ENCODE measurements at regions not wholly inside any gene's neighbourhood (a gene's known extent, or its start where the extent isn't known, plus 50 kb on each side); places are given as distances from the start of the nearest gene placed in this dataset.

GRCh38 chrX:106220177-106220576 is 52.1 kb downstream of the PWWP3B start:
- ChIA-PET POLR2A (no interaction called here), CTCF (no interaction called here)
- H3K36me3 Mint-ChIP-seq (ENCODE audit: low read depth), result no peaks in the 10 kb centered on the region
- no peaks in the 10 kb centered on the region for H3K9me3 Mint-ChIP-seq
- no peaks in the 10 kb centered on the region for H3K4me1 Mint-ChIP-seq (ENCODE audit: low read depth)
- intact Hi-C loops (cut with micrococcal nuclease), result no loop called here
- no peak overlapping the region for H3K4me3 Mint-ChIP-seq
- no peaks in the 10 kb centered on the region for H3K27me3 Mint-ChIP-seq
- H3K27ac Mint-ChIP-seq, result no peak overlapping the region
- no peak for DNase-seq
- TF ChIP-seq, protein P1, sequence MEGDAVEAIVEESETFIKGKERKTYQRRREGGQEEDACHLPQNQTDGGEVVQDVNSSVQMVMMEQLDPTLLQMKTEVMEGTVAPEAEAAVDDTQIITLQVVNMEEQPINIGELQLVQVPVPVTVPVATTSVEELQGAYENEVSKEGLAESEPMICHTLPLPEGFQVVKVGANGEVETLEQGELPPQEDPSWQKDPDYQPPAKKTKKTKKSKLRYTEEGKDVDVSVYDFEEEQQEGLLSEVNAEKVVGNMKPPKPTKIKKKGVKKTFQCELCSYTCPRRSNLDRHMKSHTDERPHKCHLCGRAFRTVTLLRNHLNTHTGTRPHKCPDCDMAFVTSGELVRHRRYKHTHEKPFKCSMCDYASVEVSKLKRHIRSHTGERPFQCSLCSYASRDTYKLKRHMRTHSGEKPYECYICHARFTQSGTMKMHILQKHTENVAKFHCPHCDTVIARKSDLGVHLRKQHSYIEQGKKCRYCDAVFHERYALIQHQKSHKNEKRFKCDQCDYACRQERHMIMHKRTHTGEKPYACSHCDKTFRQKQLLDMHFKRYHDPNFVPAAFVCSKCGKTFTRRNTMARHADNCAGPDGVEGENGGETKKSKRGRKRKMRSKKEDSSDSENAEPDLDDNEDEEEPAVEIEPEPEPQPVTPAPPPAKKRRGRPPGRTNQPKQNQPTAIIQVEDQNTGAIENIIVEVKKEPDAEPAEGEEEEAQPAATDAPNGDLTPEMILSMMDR (IDR thresholded peaks at IDR 0.05), result no peak
- no peak for ATAC-seq

DNA sequence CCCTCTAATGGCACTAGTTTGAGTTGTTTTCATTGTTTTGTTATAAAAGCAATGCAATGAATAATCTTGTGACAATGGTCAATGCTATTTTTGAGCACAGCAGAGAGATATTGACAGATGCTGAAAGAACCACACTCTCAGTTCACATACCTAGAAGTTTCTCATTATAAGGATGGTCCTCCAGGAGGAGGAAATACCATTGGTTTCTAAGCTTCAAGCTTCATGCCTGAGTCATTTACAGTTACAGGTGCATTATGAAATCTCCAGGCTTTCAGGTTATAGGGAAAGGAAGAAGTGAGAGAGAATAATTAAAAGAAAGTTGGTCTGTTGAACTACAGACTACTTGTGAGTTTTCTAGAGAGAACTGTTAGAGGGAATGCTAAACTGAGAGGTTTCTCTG is 75.3 kb downstream of the PWWP3B start:
- CTCF ChIA-PET, result no interaction called here
- H3K4me1 Mint-ChIP-seq (ENCODE audit: low read depth), result no peaks in the 10 kb centered on the region
- no peaks in the 10 kb centered on the region for H3K9me3 Mint-ChIP-seq
- ATAC-seq, result no peak
- no peak for DNase-seq
- POLR2A ChIA-PET, result no interaction called here
- no peak overlapping the region for H3K27ac Mint-ChIP-seq
- no peaks in the 10 kb centered on the region for H3K36me3 Mint-ChIP-seq (ENCODE audit: low read depth)
- TF ChIP-seq, protein P1 (IDR thresholded peaks at IDR 0.05), result no peak
- no peak overlapping the region for H3K4me3 Mint-ChIP-seq
- no peaks in the 10 kb centered on the region for H3K27me3 Mint-ChIP-seq
- intact Hi-C loops (cut with micrococcal nuclease), result no loop called here

- DNase-seq, result no peak
- no peaks in the 10 kb centered on the region for H3K4me1 Mint-ChIP-seq (ENCODE audit: low read depth)
- no peak overlapping the region for H3K27ac Mint-ChIP-seq
- no peaks in the 10 kb centered on the region for H3K36me3 Mint-ChIP-seq (ENCODE audit: low read depth)
- ChIA-PET POLR2A (no interaction called here), CTCF (no interaction called here)
- intact Hi-C loops (cut with micrococcal nuclease), result no loop called here
- H3K9me3 Mint-ChIP-seq, result no peaks in the 10 kb centered on the region
- TF ChIP-seq, protein P1 (IDR thresholded peaks at IDR 0.05), result no peak
- no peak overlapping the region for H3K4me3 Mint-ChIP-seq
- no peak for ATAC-seq
- no peaks in the 10 kb centered on the region for H3K27me3 Mint-ChIP-seq
Observed at GRCh38 chrX:106246511-106246910, 78.4 kb downstream of the PWWP3B start.

- H3K9me3 Mint-ChIP-seq, result no peaks in the 10 kb centered on the region
Observed at GRCh38 chrX:106247162-106247561, 79.1 kb downstream of the PWWP3B start.

GRCh38 chrX:106249706-106250379 is 81.7 kb downstream of the PWWP3B start:
- H3K4me3 Mint-ChIP-seq, result no peak overlapping the region
- intact Hi-C loops (cut with micrococcal nuclease), result no loop called here
- H3K36me3 Mint-ChIP-seq (ENCODE audit: low read depth), result no peaks in the 10 kb centered on the region
- TF ChIP-seq, protein P1 (IDR thresholded peaks at IDR 0.05), result no peak
- DNase-seq (no peak), ATAC-seq (no peak)
- CTCF ChIA-PET, result no interaction called here
- no peaks in the 10 kb centered on the region for H3K9me3 Mint-ChIP-seq
- H3K4me1 Mint-ChIP-seq (ENCODE audit: low read depth), result no peaks in the 10 kb centered on the region
- POLR2A ChIA-PET, result no interaction called here
- no peak overlapping the region for H3K27ac Mint-ChIP-seq
- H3K27me3 Mint-ChIP-seq, result no peaks in the 10 kb centered on the region

More at GRCh38 chrX:106247162-106247561, 79.1 kb downstream of the PWWP3B start:
- intact Hi-C loops (cut with micrococcal nuclease), result no loop called here
- H3K4me3 Mint-ChIP-seq, result no peak overlapping the region
- H3K36me3 Mint-ChIP-seq (ENCODE audit: low read depth), result no peaks in the 10 kb centered on the region
- ChIA-PET CTCF (no interaction called here), POLR2A (no interaction called here)
- H3K27ac Mint-ChIP-seq, result no peak overlapping the region
- ATAC-seq, result no peak
- no peak for DNase-seq
- no peaks in the 10 kb centered on the region for H3K27me3 Mint-ChIP-seq
- no peaks in the 10 kb centered on the region for H3K4me1 Mint-ChIP-seq (ENCODE audit: low read depth)
- TF ChIP-seq, protein P1 (IDR thresholded peaks at IDR 0.05), result no peak

Measured in activated CD8-positive, alpha-beta T cell treated with anti-CD3 and anti-CD28 coated beads for 36 hours (primary cell).